H9 (cell line): ENCODE measurements at regions not wholly inside any gene's neighbourhood (a gene's known extent, or its start where the extent isn't known, plus 50 kb on each side); places are given as distances from the start of the nearest gene placed in this dataset.
A peak's percentile ranks its signal among the peaks of the same experiment; 100 is the strongest.

Experiments
- DNase-seq: peaks from one replicate; pipeline ENCODE4 v3.0.0-alpha.2; 2017
- H2AFZ ChIP-seq: one replicate; pipeline ENCODE4 v1.6.1; 2013; ENCODE audit warnings: mild to moderate bottlenecking, low read length, control low read depth, moderate library complexity
- H2AK5ac ChIP-seq: 2 replicates; pipeline ENCODE4 v1.6.1; 2013; ENCODE audit warnings: low read length, control low read depth, mixed read lengths; ENCODE audit not compliant: insufficient read length
- H2BK120ac ChIP-seq: one replicate; pipeline ENCODE4 v1.6.1; 2013; ENCODE audit warnings: low read depth, mild to moderate bottlenecking, low read length, control low read depth, inconsistent platforms; ENCODE audit not compliant: poor library complexity, severe bottlenecking
- H2BK12ac ChIP-seq: 2 replicates; pipeline ENCODE4 v1.6.1; 2013; ENCODE audit warnings: low read length, control low read depth, mixed read lengths, low read depth; ENCODE audit not compliant: insufficient read length
- H2BK15ac ChIP-seq: 2 replicates; pipeline ENCODE4 v1.6.1; 2013; ENCODE audit warnings: low read depth, low read length, control low read depth
- H2BK20ac ChIP-seq: one replicate; pipeline ENCODE4 v1.6.1; 2013; ENCODE audit warnings: low read depth, mild to moderate bottlenecking, low read length, control low read depth, inconsistent platforms; ENCODE audit not compliant: poor library complexity, severe bottlenecking
- H2BK5ac ChIP-seq: 2 replicates; pipeline ENCODE4 v1.6.1; 2013; ENCODE audit warnings: low read length, control low read depth, mixed read lengths; ENCODE audit not compliant: insufficient read length
- H3K14ac ChIP-seq: 2 replicates; pipeline ENCODE4 v1.6.1; 2013; ENCODE audit warnings: low read length, control low read depth; ENCODE audit not compliant: insufficient read depth
- H3K18ac ChIP-seq: 2 replicates; pipeline ENCODE4 v1.6.1; 2013; ENCODE audit warnings: low read depth, mild to moderate bottlenecking, mixed read lengths, low read length, control low read depth; ENCODE audit not compliant: insufficient read length
- H3K23ac ChIP-seq: 2 replicates; pipeline ENCODE4 v1.6.1; 2013; ENCODE audit warnings: low read length, control low read depth, mixed read lengths, low read depth; ENCODE audit not compliant: insufficient read length
- H3K23me2 ChIP-seq: 2 replicates; pipeline ENCODE4 v1.6.1; 2013; ENCODE audit warnings: low read depth, mild to moderate bottlenecking, mixed read lengths, low read length, control low read depth; ENCODE audit not compliant: insufficient read length, poor library complexity, severe bottlenecking
- H3K27ac ChIP-seq: 2 replicates; pipeline ENCODE4 v1.5.1; 2013; ENCODE audit warnings: low read length, control low read depth, mixed read lengths, low read depth; ENCODE audit not compliant: insufficient read length
- H3K27me3 ChIP-seq: 2 replicates; pipeline ENCODE4 v1.6.1; 2013; ENCODE audit warnings: low read length, control low read depth, inconsistent platforms; ENCODE audit not compliant: insufficient read depth
- H3K4ac ChIP-seq: 2 replicates; pipeline ENCODE4 v1.6.1; 2013; ENCODE audit warnings: low read depth, mild to moderate bottlenecking, control low read depth, inconsistent platforms, low read length, moderate library complexity
- H3K4me1 ChIP-seq: 2 replicates; pipeline ENCODE4 v1.6.1; 2013; ENCODE audit warnings: low read length, control low read depth, inconsistent platforms; ENCODE audit not compliant: insufficient read depth
- H3K4me2 ChIP-seq: 2 replicates; pipeline ENCODE4 v1.6.1; 2013; ENCODE audit warnings: low read length, control low read depth, mixed read lengths; ENCODE audit not compliant: insufficient read length, insufficient read depth
- H3K56ac ChIP-seq: 2 replicates; pipeline ENCODE4 v1.6.1; 2013; ENCODE audit warnings: low read depth, mild to moderate bottlenecking, mixed read lengths, low read length, control low read depth; ENCODE audit not compliant: insufficient read length
- H3K79me1 ChIP-seq: 2 replicates; pipeline ENCODE4 v1.6.1; 2013; ENCODE audit warnings: low read depth, mild to moderate bottlenecking, moderate library complexity, low read length, control low read depth, inconsistent platforms; ENCODE audit not compliant: insufficient read depth, poor library complexity, severe bottlenecking
- H3K79me2 ChIP-seq: 2 replicates; pipeline ENCODE4 v1.6.1; 2013; ENCODE audit warnings: low read length, control low read depth, inconsistent platforms; ENCODE audit not compliant: insufficient read depth
- H3K9ac ChIP-seq: 2 replicates; pipeline ENCODE4 v1.6.1; 2013; ENCODE audit warnings: low read length, control low read depth, mixed read lengths; ENCODE audit not compliant: insufficient read length; ENCODE audit errors: extremely low read depth
- H3K9me3 ChIP-seq: one replicate; pipeline ENCODE4 v1.6.1; 2013; ENCODE audit warnings: low read depth, low read length, inconsistent platforms; ENCODE audit not compliant: control insufficient read depth
- H3T11ph ChIP-seq: one replicate; pipeline ENCODE4 v1.6.1; 2013; ENCODE audit warnings: mild to moderate bottlenecking, low read length, control low read depth, inconsistent platforms
- H4K20me1 ChIP-seq: one replicate; pipeline ENCODE4 v1.6.1; 2013; ENCODE audit not compliant: control insufficient read depth, insufficient read length, insufficient read depth
- H4K5ac ChIP-seq: 2 replicates; pipeline ENCODE4 v1.6.1; 2013; ENCODE audit warnings: low read depth, mild to moderate bottlenecking, mixed read lengths, low read length, control low read depth; ENCODE audit not compliant: insufficient read length
- H4K8ac ChIP-seq: replicated peaks from 2 replicates; pipeline ENCODE4 v1.6.1; 2013; ENCODE audit warnings: low read length, control low read depth, mixed read lengths, low read depth; ENCODE audit not compliant: insufficient read length
- H4K91ac ChIP-seq: 2 replicates; pipeline ENCODE4 v1.6.1; 2013; ENCODE audit warnings: low read depth, mild to moderate bottlenecking, moderate library complexity, mixed read lengths, low read length, control low read depth; ENCODE audit not compliant: insufficient read length
- H3K27ac Mint-ChIP-seq, 3 experiments: 2 replicates in 2 of 3; 3 replicates in 1 of 3; pipeline ENCODE4 v1.8.0; 2020 to 2021; ENCODE audit warnings: mixed read lengths in 3 of 3, mild to moderate bottlenecking in 1 of 3, moderate library complexity in 1 of 3
- H3K27me3 Mint-ChIP-seq: 2 replicates; pipeline ENCODE4 v1.8.0; 2021; ENCODE audit warnings: low read depth, mild to moderate bottlenecking, moderate library complexity, mixed read lengths
- H3K36me3 Mint-ChIP-seq, 3 experiments: 2 replicates in 2 of 3; 3 replicates in 1 of 3; pipeline ENCODE4 v1.8.0; 2020 to 2021; ENCODE audit warnings: low read depth in 3 of 3, mixed read lengths in 3 of 3; ENCODE audit not compliant: insufficient read depth in 1 of 3
- H3K4me1 Mint-ChIP-seq, 2 experiments: 2 replicates each; pipeline ENCODE4 v1.8.0; 2020; ENCODE audit warnings: mixed read lengths in 2 of 2
- H3K4me3 Mint-ChIP-seq, 2 experiments: 2 replicates in 1 of 2; 3 replicates in 1 of 2; pipeline ENCODE4 v1.8.0; 2020 to 2021; ENCODE audit warnings: mild to moderate bottlenecking in 2 of 2, mixed read lengths in 2 of 2, moderate library complexity in 1 of 2
- H3K9me3 Mint-ChIP-seq, 2 experiments: 2 replicates in 1 of 2; 3 replicates in 1 of 2; pipeline ENCODE4 v1.8.0; 2020; ENCODE audit warnings: mild to moderate bottlenecking in 2 of 2, mixed read lengths in 2 of 2, moderate library complexity in 1 of 2
- WGBS: extraction: QIAGEN DNeasy Blood & Tissue Kit; methylation state at CpG from one replicate; pipeline ENCODE4 v1.1.7; 2013; ENCODE audit warnings: missing lambda C conversion rate, low lambda C conversion rate, mixed read lengths; ENCODE audit not compliant: insufficient read length; ENCODE audit errors: extremely low coverage; 5-methylcytosine and 5-hydroxymethylcytosine counted together
- TF ChIP-seq, protein P1 (sequence below): fragments of 200-600 bp; sonication (generic); conservative IDR thresholded peaks from 3 replicates; pipeline ENCODE4 v1.8.0; 2021; ENCODE audit warnings: antibody characterized with exemption, mild to moderate bottlenecking

DNA sequence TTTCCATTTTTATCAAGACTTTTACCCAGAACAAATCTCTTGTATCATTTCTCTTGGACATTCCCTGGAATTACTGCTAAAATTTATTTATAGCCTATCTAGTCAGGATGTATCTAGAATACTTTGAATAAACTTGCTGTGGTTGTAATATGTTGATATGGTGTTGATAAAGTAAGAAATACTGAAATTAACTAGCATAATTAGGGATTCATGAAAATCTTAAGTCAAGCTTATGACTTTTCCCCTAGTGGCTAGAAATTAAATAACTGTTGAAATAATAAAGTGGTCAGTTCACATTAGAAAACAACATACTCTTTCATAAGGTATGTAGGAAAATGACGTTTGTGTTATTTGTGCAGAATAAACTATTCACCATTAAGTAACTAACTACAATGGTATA lies 73.1 kb upstream of the ANKRD50 start:
- Mint-ChIP-seq H3K4me1 (peaks cover 2 to 7% of the 10 kb centered on the region in 2 experiments; a peak in 2 of 4 replicates), H3K27me3 (no peaks in the 10 kb centered on the region), H3K4me3 (no peak overlapping the region), H3K9me3 (peaks cover 0 to 3% of the 10 kb centered on the region in 2 experiments; a peak in 2 of 5 replicates), H3K36me3 (peaks cover 0 to 5% (median 3%) of the 10 kb centered on the region in 3 experiments; a peak in 3 of 7 replicates), H3K27ac (no peak overlapping the region)
- TF ChIP-seq, protein P1, sequence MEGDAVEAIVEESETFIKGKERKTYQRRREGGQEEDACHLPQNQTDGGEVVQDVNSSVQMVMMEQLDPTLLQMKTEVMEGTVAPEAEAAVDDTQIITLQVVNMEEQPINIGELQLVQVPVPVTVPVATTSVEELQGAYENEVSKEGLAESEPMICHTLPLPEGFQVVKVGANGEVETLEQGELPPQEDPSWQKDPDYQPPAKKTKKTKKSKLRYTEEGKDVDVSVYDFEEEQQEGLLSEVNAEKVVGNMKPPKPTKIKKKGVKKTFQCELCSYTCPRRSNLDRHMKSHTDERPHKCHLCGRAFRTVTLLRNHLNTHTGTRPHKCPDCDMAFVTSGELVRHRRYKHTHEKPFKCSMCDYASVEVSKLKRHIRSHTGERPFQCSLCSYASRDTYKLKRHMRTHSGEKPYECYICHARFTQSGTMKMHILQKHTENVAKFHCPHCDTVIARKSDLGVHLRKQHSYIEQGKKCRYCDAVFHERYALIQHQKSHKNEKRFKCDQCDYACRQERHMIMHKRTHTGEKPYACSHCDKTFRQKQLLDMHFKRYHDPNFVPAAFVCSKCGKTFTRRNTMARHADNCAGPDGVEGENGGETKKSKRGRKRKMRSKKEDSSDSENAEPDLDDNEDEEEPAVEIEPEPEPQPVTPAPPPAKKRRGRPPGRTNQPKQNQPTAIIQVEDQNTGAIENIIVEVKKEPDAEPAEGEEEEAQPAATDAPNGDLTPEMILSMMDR: peak; percentile 33
- DNase-seq: no peak
- H2BK5ac ChIP-seq: no peak overlapping the region
- H2BK120ac ChIP-seq: no peak overlapping the region
- H3K4me1 ChIP-seq: no peaks in the 10 kb centered on the region
- H3T11ph ChIP-seq: no peak overlapping the region
- H3K27me3 ChIP-seq: no peaks in the 10 kb centered on the region
- H3K79me2 ChIP-seq: no peaks in the 10 kb centered on the region
- H3K9me3 ChIP-seq: no peaks in the 10 kb centered on the region
- no peak overlapping the region for H3K9ac ChIP-seq
- no peak overlapping the region for H3K4ac ChIP-seq
- no peak overlapping the region for H3K27ac ChIP-seq
- no peak overlapping the region for H4K8ac ChIP-seq
- no peaks in the 10 kb centered on the region for H4K20me1 ChIP-seq
- H3K23me2 ChIP-seq: no peaks in the 10 kb centered on the region
- no peak overlapping the region for H4K91ac ChIP-seq
- no peaks in the 10 kb centered on the region for H3K79me1 ChIP-seq
- no peak overlapping the region for H2AFZ ChIP-seq
- no peak overlapping the region for H3K14ac ChIP-seq
- no peak overlapping the region for H2BK12ac ChIP-seq
- H3K56ac ChIP-seq: no peak overlapping the region
- H3K4me2 ChIP-seq: no peak overlapping the region
- WGBS: no CpG with 5 or more reads among the region's 1 CpG
- no peak overlapping the region for H3K18ac ChIP-seq
- H4K5ac ChIP-seq: no peak overlapping the region
- H2AK5ac ChIP-seq: no peak overlapping the region
- no peak overlapping the region for H2BK20ac ChIP-seq
- no peak overlapping the region for H3K23ac ChIP-seq
- H2BK15ac ChIP-seq: no peak overlapping the region
